ENCODE measurements at regions not wholly inside any gene's neighbourhood (a gene's known extent, or its start where the extent isn't known, plus 50 kb on each side); places are given as distances from the start of the nearest gene placed in this dataset.

DNA sequence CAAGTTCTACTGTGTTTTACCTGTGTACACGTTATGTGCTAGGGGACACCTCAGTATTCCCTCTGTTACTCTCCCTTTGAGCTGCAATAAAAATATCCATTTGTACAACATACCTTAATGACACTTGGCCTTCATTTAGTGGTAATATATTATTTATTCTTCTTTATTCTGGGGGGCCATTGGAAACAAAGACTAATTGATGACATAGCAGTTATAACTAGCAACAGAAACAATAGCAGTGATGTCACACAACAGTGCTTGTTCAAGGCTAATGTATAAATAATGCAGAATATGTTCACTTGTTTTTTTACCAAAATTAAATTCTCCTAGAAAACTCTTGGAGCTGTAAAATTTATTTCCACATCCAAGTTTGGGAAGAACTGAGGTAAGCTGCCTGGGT is 92.2 kb upstream of the FAM83B start:
- no peaks in the 10 kb centered on the region for H3K9me3 ChIP-seq (replicated peaks; ENCODE audit: control insufficient read depth, insufficient read depth, low read depth, low read length)
- ATAC-seq (no peak), FAIRE-seq (no peak)

DNA sequence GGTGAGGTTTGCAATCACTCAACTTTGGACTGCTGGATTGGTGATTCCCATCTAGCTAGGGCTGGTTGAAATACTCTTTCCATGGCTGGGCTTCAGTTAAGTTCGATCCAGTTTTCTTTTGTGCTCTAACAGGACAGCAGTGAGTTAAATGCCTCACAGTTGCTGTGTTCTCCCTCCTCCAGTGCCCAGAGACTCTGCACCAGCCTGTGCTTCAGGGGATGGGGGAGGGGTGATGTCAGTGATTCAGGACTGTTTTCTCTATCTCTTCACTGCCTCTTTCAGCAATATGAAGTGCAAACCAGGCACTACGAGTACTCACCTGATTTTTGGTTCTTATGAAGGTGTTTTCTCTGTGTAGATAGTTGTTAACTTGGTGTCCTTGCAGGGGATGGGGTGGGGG is 88.2 kb upstream of the FAM83B start:
- no peaks in the 10 kb centered on the region for H3K36me3 ChIP-seq (ENCODE audit: control insufficient read depth, insufficient read depth, low read length)
- in situ Hi-C loops (cut with MboI) (no loop called here), intact Hi-C loops (cut with micrococcal nuclease) (no loop called here)
- H4K20me1 ChIP-seq (replicated peaks; ENCODE audit: control insufficient read depth, insufficient read depth, low read length) = no peaks in the 10 kb centered on the region
- H2AFZ ChIP-seq (ENCODE audit: low read depth, low read length) = no peak overlapping the region
- WGBS (ENCODE audit: insufficient coverage, low coverage, missing lambda C conversion rate) = 0% methylated on average over 2 of the region's 2 CpGs
- H3K27ac ChIP-seq (ENCODE audit: extremely low read depth, low read depth, low read length) = no peak overlapping the region
- H3K79me2 ChIP-seq (ENCODE audit: control insufficient read depth, insufficient read depth, low read length) = no peaks in the 10 kb centered on the region
- ATAC-seq (no peak), DNase-seq (ENCODE audit: extremely low read depth in 1 of 4, low spot score in 3 of 4) (no peak), FAIRE-seq (no peak)
- no peaks in the 10 kb centered on the region for H3K9me1 ChIP-seq (ENCODE audit: control insufficient read depth, insufficient read depth, low read length)
- TF ChIP-seq SP1 (CRISPR knock-in tag; IDR thresholded peaks at IDR 0.05) = no peak
- TF ChIP-seq ZNF717 (CRISPR knock-in tag; IDR thresholded peaks at IDR 0.05) = no peak
- TF ChIP-seq PPARD (CRISPR knock-in tag; IDR thresholded peaks at IDR 0.05) = no peak
- TF ChIP-seq CBX8 (IDR thresholded peaks at IDR 0.05; ENCODE audit: borderline replicate concordance, extremely low read depth, low read depth, low read length, poor library complexity, severe bottlenecking) = no peak
- CTCF ChIA-PET (ENCODE audit: low intra/inter-chr PET ratio) = no interaction called here
- H3K9me3 ChIP-seq (replicated peaks; ENCODE audit: control insufficient read depth, insufficient read depth, low read depth, low read length) = no peaks in the 10 kb centered on the region; the same call in none of the 2 replicates
- no peaks in the 10 kb centered on the region for H3K4me1 ChIP-seq (replicated peaks in 1 of 2; ENCODE audit: control insufficient read depth in 2 of 2, insufficient read depth in 2 of 2, low read length in 2 of 2)
- no peak overlapping the region for H3K9ac ChIP-seq (ENCODE audit: insufficient read depth in 1 of 2, low read depth in 2 of 2, low read length in 2 of 2)
- no TSS peak for BruUV-seq (replicated peaks)
- POLR2A ChIA-PET = no interaction called here
- no peaks in the 10 kb centered on the region for H3K27me3 ChIP-seq (ENCODE audit: control insufficient read depth in 2 of 2, insufficient read depth in 2 of 2, low read length in 2 of 2)
- no peak overlapping the region for H3K4me3 ChIP-seq
- H3K4me2 ChIP-seq (ENCODE audit: insufficient read depth, low read length) = no peak overlapping the region

More for the DNA sequence above, 92.2 kb upstream of the FAM83B start:
- Histone ChIP-seq H3K9ac (ENCODE audit: insufficient read depth in 1 of 2, low read depth in 2 of 2, low read length in 2 of 2) (no peak overlapping the region), H3K79me2 (ENCODE audit: control insufficient read depth, insufficient read depth, low read length) (no peaks in the 10 kb centered on the region), H3K9me1 (ENCODE audit: control insufficient read depth, insufficient read depth, low read length) (no peaks in the 10 kb centered on the region), H3K4me1 (replicated peaks in 1 of 2; ENCODE audit: control insufficient read depth in 2 of 2, insufficient read depth in 2 of 2, low read length in 2 of 2) (no peaks in the 10 kb centered on the region), H4K20me1 (replicated peaks; ENCODE audit: control insufficient read depth, insufficient read depth, low read length) (no peaks in the 10 kb centered on the region), H2AFZ (ENCODE audit: low read depth, low read length) (no peak overlapping the region), H3K27ac (ENCODE audit: extremely low read depth, low read depth, low read length) (no peak overlapping the region), H3K4me3 (no peak overlapping the region), H3K4me2 (ENCODE audit: insufficient read depth, low read length) (no peak overlapping the region), H3K27me3 (ENCODE audit: control insufficient read depth in 2 of 2, insufficient read depth in 2 of 2, low read length in 2 of 2) (no peaks in the 10 kb centered on the region), H3K36me3 (ENCODE audit: control insufficient read depth, insufficient read depth, low read length) (no peaks in the 10 kb centered on the region)
- 0% methylated on average over 1 of the region's 1 CpG for WGBS (ENCODE audit: insufficient coverage, low coverage, missing lambda C conversion rate)
- no peak for DNase-seq (ENCODE audit: extremely low read depth in 1 of 4, low spot score in 3 of 4)
- TF ChIP-seq NEUROD1 (IDR thresholded peaks at IDR 0.05; ENCODE audit: borderline replicate concordance, low read depth, low read length, partially characterized antibody) (no peak), ZNF408 (CRISPR knock-in tag; IDR thresholded peaks at IDR 0.05; ENCODE audit: low read depth) (no peak), SMARCA4 (IDR thresholded peaks at IDR 0.05) (no peak), SMC3 (conservative IDR thresholded peaks at IDR 0.05; ENCODE audit: insufficient read depth, low read depth, low read length) (no peak), MBD2 (IDR thresholded peaks at IDR 0.05; ENCODE audit: borderline replicate concordance, low read depth) (no peak)
- BruUV-seq (replicated peaks) = no TSS peak
- ChIA-PET CTCF (ENCODE audit: low intra/inter-chr PET ratio) (no interaction called here), POLR2A (interaction anchor here (0.6 kb wide), 1 partner anchor 68 kb away, joined by 3 read pairs; no protein-coding TSS in a partner anchor)
- in situ Hi-C loops (cut with MboI) = no loop called here
- intact Hi-C loops (cut with micrococcal nuclease) = no loop called here
